ENCODE measurements at regions not wholly inside any gene's neighbourhood (a gene's known extent, or its start where the extent isn't known, plus 50 kb on each side); places are given as distances from the start of the nearest gene placed in this dataset.

- Histone ChIP-seq H4K91ac (replicated peaks; ENCODE audit: insufficient read length, low read length) (no peak overlapping the region), H3K23ac (ENCODE audit: insufficient read length) (no peak overlapping the region), H2BK15ac (ENCODE audit: low read length) (no peak overlapping the region), H2AFZ (ENCODE audit: low read length) (no peak overlapping the region), H4K8ac (ENCODE audit: extremely low read depth, insufficient read depth, low read length) (no peak overlapping the region), H3K4ac (replicated peaks; ENCODE audit: insufficient read length, low read depth, low read length) (no peak overlapping the region), H3K4me2 (ENCODE audit: insufficient read depth in 1 of 2, low read depth in 2 of 2, low read length in 2 of 2) (no peak overlapping the region), H2AK5ac (ENCODE audit: low read depth, low read length) (no peak overlapping the region), H3K56ac (replicated peaks; ENCODE audit: insufficient read length, low read depth, low read length) (no peak overlapping the region), H2BK20ac (ENCODE audit: low read length) (no peak overlapping the region), H2BK5ac (ENCODE audit: low read depth, low read length) (no peak overlapping the region), H3K9ac (replicated peaks in 1 of 4; ENCODE audit: extremely low read depth in 1 of 4, low read depth in 3 of 4, low read length in 3 of 4) (no peak overlapping the region), H3K79me2 (ENCODE audit: control insufficient read depth in 1 of 2, insufficient read depth in 2 of 2, low read length in 2 of 2) (no peaks in the 10 kb centered on the region), H3K14ac (ENCODE audit: insufficient read length) (no peak overlapping the region), H3K79me1 (ENCODE audit: low read depth, low read length) (no peaks in the 10 kb centered on the region), H3K9me3 (ENCODE audit: insufficient read depth in 2 of 2, low read depth in 1 of 2, low read length in 1 of 2) (no peaks in the 10 kb centered on the region), H2BK12ac (ENCODE audit: low read depth, low read length) (no peak overlapping the region), H3K18ac (ENCODE audit: extremely low read depth, low read length) (no peak overlapping the region), H2BK120ac (replicated peaks; ENCODE audit: low read depth, low read length) (no peak overlapping the region), H3K23me2 (ENCODE audit: low read depth, low read length) (no peaks in the 10 kb centered on the region), H3K36me3 (ENCODE audit: control insufficient read depth in 2 of 4, insufficient read depth in 4 of 4, low read length in 3 of 4) (no peaks in the 10 kb centered on the region), H3K4me3 (ENCODE audit: extremely low read depth in 1 of 4, insufficient read depth in 2 of 4, low read depth in 3 of 4, low read length in 4 of 4) (no peak overlapping the region), H3K27me3 (replicated peaks in 1 of 4; ENCODE audit: control insufficient read depth in 3 of 4, extremely low read depth in 1 of 4, insufficient read depth in 3 of 4, low read length in 3 of 4) (no peaks in the 10 kb centered on the region), H4K5ac (ENCODE audit: insufficient read length, low read depth, low read length) (no peak overlapping the region), H4K20me1 (replicated peaks in 1 of 2; ENCODE audit: control insufficient read depth in 1 of 2, insufficient read depth in 2 of 2, low read length in 2 of 2) (no peaks in the 10 kb centered on the region), H3K4me1 (replicated peaks in 1 of 4; ENCODE audit: control insufficient read depth in 3 of 4, insufficient read depth in 4 of 4, low read length in 3 of 4) (no peaks in the 10 kb centered on the region), H3K27ac (ENCODE audit: low read depth, low read length) (no peak overlapping the region)
- ChIA-PET CTCF (ENCODE audit: partially characterized antibody) (interaction anchor here (0.6 kb wide), 1 partner anchor 578 kb away, joined by 3 read pairs; no protein-coding TSS in a partner anchor), POLR2A (ENCODE audit: partially characterized antibody) (no interaction called here)
- no peak for DNase-seq (ENCODE audit: low read depth in 1 of 2, low spot score in 2 of 2)
- TF ChIP-seq KDM1A (IDR thresholded peaks at IDR 0.05; ENCODE audit: borderline replicate concordance, low read length) (no peak), CTBP2 (IDR thresholded peaks at IDR 0.05; ENCODE audit: borderline replicate concordance, insufficient read depth, insufficient read length, low read length) (no peak), JUND (IDR thresholded peaks at IDR 0.05; ENCODE audit: low read length) (no peak), EP300 (IDR thresholded peaks at IDR 0.05; ENCODE audit: borderline replicate concordance in 1 of 2, low read depth in 2 of 2, low read length in 2 of 2) (no peak), CHD2 (IDR thresholded peaks at IDR 0.05; ENCODE audit: low read length) (no peak)
- FAIRE-seq, result no peak
Observed at GRCh38 chr1:80076469-80076868, 1069.9 kb upstream of the ADGRL4 start.

Measured in H1 (cell line).